GM20431 (cell line): ENCODE measurements at regions not wholly inside any gene's neighbourhood (a gene's known extent, or its start where the extent isn't known, plus 50 kb on each side); places are given as distances from the start of the nearest gene placed in this dataset.

Experiments
- in situ Hi-C: fragments of 300-500 bp; cut with MseI, MboI; formaldehyde crosslinking; loops from one replicate; pipeline ENCODE4 v1.15.0; 2020; ENCODE audit warnings: low sequenced_read_pairs; ENCODE audit not compliant: unreplicated experiment

GRCh38 chr1:87706779-87707228 lies 378.1 kb downstream of the LMO4 start:
- in situ Hi-C loops, result no loop called here

- in situ Hi-C loops, result no loop called here
Observed at GRCh38 chr1:87707411-87707810, 378.7 kb downstream of the LMO4 start.

- in situ Hi-C loops, result no loop called here
Observed at GRCh38 chr1:87712261-87713010, 383.8 kb downstream of the LMO4 start.

GRCh38 chr1:87714278-87714677 lies 385.6 kb downstream of the LMO4 start:
- in situ Hi-C loops, result no loop called here

GRCh38 chr1:87715052-87715451 lies 386.4 kb downstream of the LMO4 start:
- in situ Hi-C loops, result no loop called here

GRCh38 chr1:87715471-87715870 lies 386.8 kb downstream of the LMO4 start:
- in situ Hi-C loops, result no loop called here

- in situ Hi-C loops, result no loop called here
Observed at GRCh38 chr1:87717157-87717670, 388.5 kb downstream of the LMO4 start.

GRCh38 chr1:87718241-87718950 lies 389.7 kb downstream of the LMO4 start:
- in situ Hi-C loops, result no loop called here

- in situ Hi-C loops, result no loop called here
Observed at GRCh38 chr1:87719658-87720057, 391.0 kb downstream of the LMO4 start.

GRCh38 chr1:87720561-87720960 lies 391.9 kb downstream of the LMO4 start:
- in situ Hi-C loops, result no loop called here

- in situ Hi-C loops, result no loop called here
Observed at GRCh38 chr1:87723193-87723592, 394.5 kb downstream of the LMO4 start.

GRCh38 chr1:87728169-87728568 lies 399.5 kb downstream of the LMO4 start:
- in situ Hi-C loops, result no loop called here

- in situ Hi-C loops, result no loop called here
Observed at GRCh38 chr1:87730274-87731216, 401.9 kb downstream of the LMO4 start.

GRCh38 chr1:87733386-87733785 lies 404.7 kb downstream of the LMO4 start:
- in situ Hi-C loops, result no loop called here

- in situ Hi-C loops, result no loop called here
Observed at GRCh38 chr1:87735750-87736149, 407.1 kb downstream of the LMO4 start.

GRCh38 chr1:87739141-87739540 lies 410.5 kb downstream of the LMO4 start:
- in situ Hi-C loops, result no loop called here

GRCh38 chr1:87739704-87740103 lies 411.0 kb downstream of the LMO4 start:
- in situ Hi-C loops, result no loop called here

GRCh38 chr1:87743256-87743655 lies 414.6 kb downstream of the LMO4 start:
- in situ Hi-C loops, result no loop called here

GRCh38 chr1:87744056-87744455 lies 415.4 kb downstream of the LMO4 start:
- in situ Hi-C loops, result no loop called here

- in situ Hi-C loops, result no loop called here
Observed at GRCh38 chr1:87744763-87745162, 416.1 kb downstream of the LMO4 start.
